ENCODE measurements at regions not wholly inside any gene's neighbourhood (a gene's known extent, or its start where the extent isn't known, plus 50 kb on each side); places are given as distances from the start of the nearest gene placed in this dataset.

DNA sequence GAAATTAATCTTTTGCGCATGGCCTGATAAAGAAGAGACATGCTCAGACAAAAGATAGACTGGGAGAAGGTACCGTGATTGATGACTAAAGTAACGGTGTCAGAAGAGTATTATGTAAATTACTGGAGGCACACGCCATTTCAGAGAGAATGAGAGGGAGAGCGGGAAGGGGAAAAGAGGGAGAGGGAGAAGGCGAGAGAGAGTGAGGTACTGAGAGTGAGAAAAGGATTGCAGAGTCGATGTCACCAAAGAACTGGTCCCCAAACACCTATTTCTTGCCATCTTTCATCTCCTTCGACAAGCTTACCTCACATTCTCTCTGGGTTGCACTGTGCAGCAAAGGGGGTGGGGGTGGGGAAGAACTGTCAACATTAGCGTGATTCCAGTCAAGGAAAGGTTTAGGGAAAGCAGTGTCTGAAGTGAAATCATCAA, 673.7 kb downstream of the BCL11A start:
- no peak overlapping the region for H3K9ac ChIP-seq (ENCODE audit: low read length)
- H3F3A ChIP-seq (ENCODE audit: insufficient read depth) = no peaks in the 10 kb centered on the region
- H3K79me2 ChIP-seq (ENCODE audit: insufficient read depth, low read length) = no peaks in the 10 kb centered on the region
- H3K9me2 ChIP-seq (replicated peaks; ENCODE audit: insufficient read depth, low read length) = no peaks in the 10 kb centered on the region
- H3K4me2 ChIP-seq (ENCODE audit: low read depth, low read length, poor library complexity, severe bottlenecking) = no peak overlapping the region
- H3K36me3 ChIP-seq (ENCODE audit: low read length) = no peaks in the 10 kb centered on the region
- TF ChIP-seq, protein P1, sequence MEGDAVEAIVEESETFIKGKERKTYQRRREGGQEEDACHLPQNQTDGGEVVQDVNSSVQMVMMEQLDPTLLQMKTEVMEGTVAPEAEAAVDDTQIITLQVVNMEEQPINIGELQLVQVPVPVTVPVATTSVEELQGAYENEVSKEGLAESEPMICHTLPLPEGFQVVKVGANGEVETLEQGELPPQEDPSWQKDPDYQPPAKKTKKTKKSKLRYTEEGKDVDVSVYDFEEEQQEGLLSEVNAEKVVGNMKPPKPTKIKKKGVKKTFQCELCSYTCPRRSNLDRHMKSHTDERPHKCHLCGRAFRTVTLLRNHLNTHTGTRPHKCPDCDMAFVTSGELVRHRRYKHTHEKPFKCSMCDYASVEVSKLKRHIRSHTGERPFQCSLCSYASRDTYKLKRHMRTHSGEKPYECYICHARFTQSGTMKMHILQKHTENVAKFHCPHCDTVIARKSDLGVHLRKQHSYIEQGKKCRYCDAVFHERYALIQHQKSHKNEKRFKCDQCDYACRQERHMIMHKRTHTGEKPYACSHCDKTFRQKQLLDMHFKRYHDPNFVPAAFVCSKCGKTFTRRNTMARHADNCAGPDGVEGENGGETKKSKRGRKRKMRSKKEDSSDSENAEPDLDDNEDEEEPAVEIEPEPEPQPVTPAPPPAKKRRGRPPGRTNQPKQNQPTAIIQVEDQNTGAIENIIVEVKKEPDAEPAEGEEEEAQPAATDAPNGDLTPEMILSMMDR (IDR thresholded peaks at IDR 0.05; ENCODE audit: insufficient read depth, low read length, poor library complexity, severe bottlenecking) = no peak
- no peak for TF ChIP-seq EZH2phosphoT487 (conservative IDR thresholded peaks at IDR 0.05; ENCODE audit: low read length)
- H3K4me3 ChIP-seq (ENCODE audit: insufficient read depth, low read length, poor library complexity, severe bottlenecking) = no peak overlapping the region
- H4K20me1 ChIP-seq (ENCODE audit: low read depth, low read length) = no peaks in the 10 kb centered on the region
- H3K27me3 ChIP-seq (ENCODE audit: low read length) = no peaks in the 10 kb centered on the region
- no peak overlapping the region for H2AFZ ChIP-seq (ENCODE audit: low read depth, low read length, severe bottlenecking)
- H3K27ac ChIP-seq (ENCODE audit: low read depth, low read length) = no peak overlapping the region
- H3K9me3 ChIP-seq (ENCODE audit: insufficient read depth, low read length) = no peaks in the 10 kb centered on the region

DNA sequence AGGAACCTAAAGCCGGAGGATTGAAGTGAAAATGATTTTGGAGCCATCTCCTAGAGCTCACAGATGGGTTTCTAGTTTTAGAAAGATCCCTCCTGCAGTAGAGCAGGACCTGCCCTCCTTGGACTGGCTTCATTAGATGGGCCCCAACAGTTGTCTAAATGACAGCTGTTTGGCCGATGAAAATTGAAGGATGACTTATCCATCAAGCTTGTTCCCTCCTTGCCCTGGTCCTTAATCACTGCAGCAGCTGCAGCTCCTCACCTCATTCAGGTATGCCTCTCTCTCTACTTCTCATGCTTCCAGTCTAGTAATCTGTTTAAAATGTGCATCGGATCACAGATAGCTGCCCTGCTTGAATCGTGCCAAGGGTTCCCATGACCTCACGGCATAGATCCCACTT, 677.6 kb downstream of the BCL11A start:
- Histone ChIP-seq H3K4me3 (ENCODE audit: insufficient read depth, low read length, poor library complexity, severe bottlenecking) (no peak overlapping the region), H3K36me3 (ENCODE audit: low read length) (no peaks in the 10 kb centered on the region), H3K27ac (ENCODE audit: low read depth, low read length) (no peak overlapping the region), H2AFZ (ENCODE audit: low read depth, low read length, severe bottlenecking) (no peak overlapping the region), H3K9ac (ENCODE audit: low read length) (no peak overlapping the region), H3K4me2 (ENCODE audit: low read depth, low read length, poor library complexity, severe bottlenecking) (no peak overlapping the region), H3K79me2 (ENCODE audit: insufficient read depth, low read length) (no peaks in the 10 kb centered on the region), H3K9me2 (replicated peaks; ENCODE audit: insufficient read depth, low read length) (no peaks in the 10 kb centered on the region), H3F3A (ENCODE audit: insufficient read depth) (no peaks in the 10 kb centered on the region), H3K9me3 (ENCODE audit: insufficient read depth, low read length) (no peaks in the 10 kb centered on the region), H3K27me3 (ENCODE audit: low read length) (no peaks in the 10 kb centered on the region), H4K20me1 (ENCODE audit: low read depth, low read length) (no peaks in the 10 kb centered on the region)
- TF ChIP-seq, protein P1 (IDR thresholded peaks at IDR 0.05; ENCODE audit: insufficient read depth, low read length, poor library complexity, severe bottlenecking) = no peak
- TF ChIP-seq EZH2phosphoT487 (conservative IDR thresholded peaks at IDR 0.05; ENCODE audit: low read length) = no peak

DNA sequence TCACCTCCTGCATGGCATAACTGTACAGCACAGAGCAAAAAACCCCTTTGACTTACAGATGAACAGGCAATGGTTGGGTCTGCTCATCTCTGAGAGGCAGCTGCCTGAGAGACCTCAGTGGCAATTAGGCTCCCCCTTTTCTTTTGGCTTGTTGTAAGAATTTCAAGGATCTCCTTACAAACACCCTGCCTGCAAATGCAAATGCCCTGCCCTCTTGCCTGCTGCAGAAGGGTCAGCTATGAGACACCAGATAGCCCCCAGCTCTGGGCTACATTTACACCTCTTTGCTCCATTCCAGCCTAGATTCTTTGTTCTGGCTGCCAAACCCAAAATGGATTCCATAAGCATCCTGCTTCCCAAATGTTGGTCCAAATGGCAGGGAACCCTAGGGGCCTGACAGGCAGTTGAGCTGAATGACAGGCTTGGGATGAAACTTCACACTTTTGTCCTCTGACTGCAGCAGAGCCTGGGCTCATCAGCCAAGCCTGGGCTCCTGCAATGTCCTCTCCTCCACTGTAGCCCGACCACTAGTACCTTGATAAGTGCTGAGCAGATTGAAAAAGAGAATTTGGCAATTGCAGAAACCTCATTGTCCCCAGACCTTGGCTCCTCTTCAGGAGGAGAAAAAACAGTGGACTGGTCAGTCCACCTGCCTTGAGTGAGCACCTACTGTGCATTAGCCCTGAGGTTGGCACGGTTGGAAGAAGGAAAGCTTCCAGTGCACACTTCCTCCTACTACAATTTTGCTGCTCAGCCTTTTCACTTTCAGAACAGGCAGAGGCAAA, 678.3 kb downstream of the BCL11A start:
- no peak overlapping the region for H3K4me2 ChIP-seq (ENCODE audit: low read depth, low read length, poor library complexity, severe bottlenecking)
- no peak overlapping the region for H3K9ac ChIP-seq (ENCODE audit: low read length)
- no peak overlapping the region for H3K4me3 ChIP-seq (ENCODE audit: insufficient read depth, low read length, poor library complexity, severe bottlenecking)
- H4K20me1 ChIP-seq (ENCODE audit: low read depth, low read length) = no peaks in the 10 kb centered on the region
- H2AFZ ChIP-seq (ENCODE audit: low read depth, low read length, severe bottlenecking) = no peak overlapping the region
- no peaks in the 10 kb centered on the region for H3K27me3 ChIP-seq (ENCODE audit: low read length)
- H3K9me3 ChIP-seq (ENCODE audit: insufficient read depth, low read length) = no peaks in the 10 kb centered on the region
- H3K9me2 ChIP-seq (replicated peaks; ENCODE audit: insufficient read depth, low read length) = no peaks in the 10 kb centered on the region
- no peaks in the 10 kb centered on the region for H3K79me2 ChIP-seq (ENCODE audit: insufficient read depth, low read length)
- H3K36me3 ChIP-seq (ENCODE audit: low read length) = no peaks in the 10 kb centered on the region
- H3F3A ChIP-seq (ENCODE audit: insufficient read depth) = no peaks in the 10 kb centered on the region
- TF ChIP-seq, protein P1 (IDR thresholded peaks at IDR 0.05; ENCODE audit: insufficient read depth, low read length, poor library complexity, severe bottlenecking) = no peak
- no peak overlapping the region for H3K27ac ChIP-seq (ENCODE audit: low read depth, low read length)
